ENCODE measurements at regions not wholly inside any gene's neighbourhood (a gene's known extent, or its start where the extent isn't known, plus 50 kb on each side); places are given as distances from the start of the nearest gene placed in this dataset.
A peak's percentile ranks its signal among the peaks of the same experiment; 100 is the strongest.

DNA sequence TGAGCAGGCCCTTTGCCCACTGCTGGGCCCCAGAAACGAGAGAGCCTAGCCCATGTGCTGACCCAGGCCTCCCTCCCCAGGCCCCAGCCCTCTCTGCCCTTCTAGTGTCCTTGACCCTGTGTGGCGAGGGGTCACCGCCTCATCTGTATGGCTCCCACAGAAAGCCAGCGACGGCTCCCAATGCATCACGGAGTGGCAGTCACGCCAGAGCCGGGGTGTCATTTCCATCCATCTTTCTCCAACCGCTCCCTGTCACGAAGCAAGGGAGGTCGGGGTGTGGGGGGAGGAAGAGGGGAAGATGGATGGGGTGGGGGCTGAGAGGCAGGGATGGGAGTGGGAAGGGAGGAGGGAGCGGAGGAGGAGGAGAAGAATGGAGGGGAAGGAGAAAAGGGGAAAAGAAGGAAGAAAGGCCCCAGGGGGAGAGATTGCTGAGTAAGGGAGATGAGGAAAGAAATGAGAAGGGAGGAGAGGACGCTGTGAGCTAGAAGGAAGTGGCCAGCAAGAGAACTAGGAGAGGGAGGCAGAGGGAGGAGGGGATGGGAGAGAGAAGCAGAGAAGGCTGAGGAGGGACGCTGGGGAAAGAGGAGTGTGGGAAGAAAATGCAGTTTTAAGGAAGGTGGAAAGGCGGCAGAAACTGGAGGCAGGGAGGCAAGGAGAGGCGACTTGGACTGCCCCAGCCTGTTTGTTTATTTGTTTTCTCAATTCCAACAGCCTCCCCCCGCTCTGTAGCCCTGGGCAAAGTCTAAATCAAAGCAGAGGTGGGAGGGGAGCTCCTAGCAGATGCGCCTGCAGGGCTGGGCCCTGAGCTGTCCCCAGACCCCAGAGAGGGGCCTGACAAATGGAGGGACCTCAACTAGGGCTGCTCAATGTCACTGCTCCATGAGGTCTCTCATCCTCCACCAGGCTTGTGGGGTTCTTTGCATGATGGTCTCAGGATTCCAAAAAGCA, 75.5 kb upstream of the LHX5 start:
- no peak for DNase-seq (ENCODE audit: low read depth)
- TF ChIP-seq, protein P1, sequence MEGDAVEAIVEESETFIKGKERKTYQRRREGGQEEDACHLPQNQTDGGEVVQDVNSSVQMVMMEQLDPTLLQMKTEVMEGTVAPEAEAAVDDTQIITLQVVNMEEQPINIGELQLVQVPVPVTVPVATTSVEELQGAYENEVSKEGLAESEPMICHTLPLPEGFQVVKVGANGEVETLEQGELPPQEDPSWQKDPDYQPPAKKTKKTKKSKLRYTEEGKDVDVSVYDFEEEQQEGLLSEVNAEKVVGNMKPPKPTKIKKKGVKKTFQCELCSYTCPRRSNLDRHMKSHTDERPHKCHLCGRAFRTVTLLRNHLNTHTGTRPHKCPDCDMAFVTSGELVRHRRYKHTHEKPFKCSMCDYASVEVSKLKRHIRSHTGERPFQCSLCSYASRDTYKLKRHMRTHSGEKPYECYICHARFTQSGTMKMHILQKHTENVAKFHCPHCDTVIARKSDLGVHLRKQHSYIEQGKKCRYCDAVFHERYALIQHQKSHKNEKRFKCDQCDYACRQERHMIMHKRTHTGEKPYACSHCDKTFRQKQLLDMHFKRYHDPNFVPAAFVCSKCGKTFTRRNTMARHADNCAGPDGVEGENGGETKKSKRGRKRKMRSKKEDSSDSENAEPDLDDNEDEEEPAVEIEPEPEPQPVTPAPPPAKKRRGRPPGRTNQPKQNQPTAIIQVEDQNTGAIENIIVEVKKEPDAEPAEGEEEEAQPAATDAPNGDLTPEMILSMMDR (conservative IDR thresholded peaks at IDR 0.05; ENCODE audit: control insufficient read depth, insufficient read depth, low read depth, low read length), result no peak
- H3K4me3 ChIP-seq (ENCODE audit: control insufficient read depth, low read depth, low read length), result no peak overlapping the region

DNA sequence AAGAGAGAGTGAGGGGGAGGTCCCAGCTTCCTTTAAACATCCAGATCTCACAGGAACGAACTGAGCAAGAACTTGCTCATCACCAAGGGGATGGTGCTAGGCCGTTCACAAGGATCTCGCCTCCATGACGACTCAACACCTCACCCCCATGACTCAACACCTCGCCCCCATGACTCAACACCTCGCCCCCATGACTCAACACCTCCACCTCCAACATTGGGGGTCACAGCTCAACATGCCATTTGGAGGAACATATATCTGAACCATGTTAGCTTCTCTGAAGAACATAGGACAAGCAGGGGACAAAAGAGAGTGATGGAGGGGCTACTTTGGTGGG, 66.0 kb upstream of the LHX5 start:
- TF ChIP-seq, protein P1 (conservative IDR thresholded peaks at IDR 0.05; ENCODE audit: control insufficient read depth, insufficient read depth, low read depth, low read length), result no peak
- DNase-seq (ENCODE audit: low read depth), result peak; percentile 32
- no peak overlapping the region for H3K4me3 ChIP-seq (ENCODE audit: control insufficient read depth, low read depth, low read length)

DNA sequence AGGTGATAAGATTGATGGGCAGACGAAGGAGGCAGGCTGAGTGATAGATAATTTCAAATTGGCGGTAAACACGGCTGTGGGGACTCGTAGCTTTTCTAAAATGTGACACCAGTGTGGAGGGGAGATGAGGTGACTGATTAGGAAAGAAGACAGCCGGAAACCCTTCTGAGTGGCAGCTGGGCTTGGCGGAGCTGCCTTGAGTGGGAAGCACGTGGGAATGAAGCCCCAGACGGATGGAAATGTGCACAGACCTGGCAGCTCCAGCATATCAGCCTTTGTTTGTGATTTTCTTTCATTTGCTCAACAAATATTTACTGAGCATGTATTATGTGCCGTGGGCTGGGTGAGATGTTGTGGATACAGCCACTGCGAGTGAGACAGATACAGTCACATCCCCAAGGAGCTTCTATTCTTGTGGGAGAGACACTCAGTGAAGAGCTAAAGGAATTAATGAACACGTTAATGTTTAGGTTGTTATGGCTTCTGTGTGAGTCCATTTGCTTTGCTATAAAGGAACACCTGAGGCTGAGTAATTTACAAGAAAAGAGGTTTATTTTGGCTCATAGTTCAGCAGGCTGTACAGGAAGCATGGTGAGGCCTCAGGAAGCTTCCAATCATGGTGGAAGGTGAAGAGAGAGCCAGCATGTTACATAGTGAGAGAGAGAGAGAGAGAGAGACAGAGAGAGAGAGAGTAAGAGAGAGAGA, 65.5 kb upstream of the LHX5 start:
- H3K4me3 ChIP-seq (ENCODE audit: control insufficient read depth, low read depth, low read length), result no peak overlapping the region
- TF ChIP-seq, protein P1 (conservative IDR thresholded peaks at IDR 0.05; ENCODE audit: control insufficient read depth, insufficient read depth, low read depth, low read length), result no peak
- no peak for DNase-seq (ENCODE audit: low read depth)

DNA sequence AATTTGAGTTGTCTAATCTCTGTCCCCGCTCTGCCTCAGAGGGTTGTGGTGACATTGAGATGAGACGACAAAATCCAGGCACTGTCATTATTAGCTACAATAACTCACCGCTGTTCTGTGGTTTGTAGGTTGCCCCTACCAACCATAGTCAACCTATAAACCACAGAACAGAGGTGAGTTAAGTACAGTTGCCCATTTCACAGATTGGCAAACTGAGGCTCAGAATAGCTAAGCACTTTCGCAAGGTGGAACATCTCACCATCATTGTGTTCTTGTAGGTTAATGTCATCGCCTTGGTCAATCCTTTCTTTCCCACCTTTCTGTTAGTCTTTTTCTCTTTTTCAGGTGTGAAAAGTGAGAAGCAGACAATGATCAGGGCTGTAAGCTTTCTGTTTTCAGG, 63.4 kb upstream of the LHX5 start:
- no peak for DNase-seq (ENCODE audit: low read depth)
- TF ChIP-seq, protein P1 (conservative IDR thresholded peaks at IDR 0.05; ENCODE audit: control insufficient read depth, insufficient read depth, low read depth, low read length), result no peak
- no peak overlapping the region for H3K4me3 ChIP-seq (ENCODE audit: control insufficient read depth, low read depth, low read length)

DNA sequence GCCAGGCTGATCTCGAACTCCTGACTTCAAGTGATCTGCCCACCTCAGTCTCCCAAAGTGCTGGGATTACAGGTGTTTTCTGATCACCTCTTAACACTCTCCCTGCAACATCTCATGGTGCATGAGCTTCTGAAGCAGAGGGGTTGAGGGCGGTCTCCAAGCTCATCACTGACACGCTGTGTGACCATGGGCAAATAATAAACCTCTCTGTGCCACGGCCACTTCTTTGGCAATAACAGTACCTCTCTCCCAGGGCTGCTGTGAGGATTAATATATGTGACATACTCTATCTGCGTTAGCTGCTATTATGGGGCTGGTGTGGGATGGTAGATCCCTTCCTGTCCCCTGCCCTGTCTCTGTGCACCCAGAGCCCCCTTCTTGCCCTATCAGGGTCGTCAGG, 62.9 kb upstream of the LHX5 start:
- no peak overlapping the region for H3K4me3 ChIP-seq (ENCODE audit: control insufficient read depth, low read depth, low read length)
- TF ChIP-seq, protein P1 (conservative IDR thresholded peaks at IDR 0.05; ENCODE audit: control insufficient read depth, insufficient read depth, low read depth, low read length), result no peak
- no peak for DNase-seq (ENCODE audit: low read depth)

DNA sequence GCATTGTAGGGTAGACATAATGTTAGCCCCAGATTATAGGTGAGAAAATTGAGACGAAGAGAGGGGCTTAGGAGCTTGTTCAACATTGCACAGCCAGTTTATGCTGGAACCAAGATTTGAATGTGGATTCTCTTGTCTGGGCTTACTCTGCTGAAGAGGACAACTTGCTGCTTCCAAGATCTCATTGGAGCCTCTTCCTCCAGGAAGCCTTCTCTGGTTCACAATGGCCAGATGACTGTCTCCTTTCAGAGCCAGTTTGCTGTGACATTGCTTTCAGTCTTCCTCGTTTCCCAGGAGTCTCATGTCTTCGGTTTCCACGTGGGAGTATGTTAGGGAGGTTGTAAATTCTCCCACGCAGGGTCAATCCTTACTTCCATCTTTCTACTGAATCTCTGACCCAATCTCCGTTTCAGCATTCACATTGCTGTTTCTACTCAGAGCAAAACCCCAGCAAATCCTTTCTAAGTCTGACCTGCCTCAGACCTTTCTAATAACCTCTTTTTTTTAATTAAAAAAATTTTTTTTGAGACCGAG, 62.2 kb upstream of the LHX5 start:
- TF ChIP-seq, protein P1 (conservative IDR thresholded peaks at IDR 0.05; ENCODE audit: control insufficient read depth, insufficient read depth, low read depth, low read length), result no peak
- H3K4me3 ChIP-seq (ENCODE audit: control insufficient read depth, low read depth, low read length), result no peak overlapping the region
- DNase-seq (ENCODE audit: low read depth), result no peak

Data from fibroblast of mammary gland (primary cell).